Amniotic epithelial cell (primary cell): ENCODE measurements at regions not wholly inside any gene's neighbourhood (a gene's known extent, or its start where the extent isn't known, plus 50 kb on each side); places are given as distances from the start of the nearest gene placed in this dataset.
"Not testable (repeated sequence)": the region's sequence is repeated elsewhere in the genome, so short reads cannot be mapped to it uniquely, and the experiment has no call there.

Source experiments
- DNase-seq: peaks from one replicate; pipeline ENCODE4 v3.0.0-alpha.2; 2010; ENCODE audit warnings: low read depth

DNA sequence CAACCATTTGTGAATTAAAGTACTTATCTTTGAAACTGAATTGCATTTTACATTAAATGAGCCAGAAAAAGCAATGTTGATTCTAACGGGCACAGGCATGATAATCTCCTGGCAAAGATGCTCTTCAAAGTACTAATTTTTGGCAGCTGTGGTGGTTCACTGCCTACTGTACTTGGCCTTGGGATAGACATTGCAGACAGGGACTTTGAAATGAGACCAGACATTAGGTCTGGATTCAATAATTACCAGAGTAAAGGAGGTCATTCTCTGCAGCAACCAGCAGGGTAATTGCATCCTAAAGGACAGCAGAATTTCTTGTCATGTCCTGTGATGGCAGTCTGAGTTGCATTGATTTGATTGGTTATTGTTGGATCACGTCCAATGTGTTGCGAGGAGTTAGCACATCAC lies 986.5 kb downstream of the TDRD15 start:
- DNase-seq: no peak

DNA sequence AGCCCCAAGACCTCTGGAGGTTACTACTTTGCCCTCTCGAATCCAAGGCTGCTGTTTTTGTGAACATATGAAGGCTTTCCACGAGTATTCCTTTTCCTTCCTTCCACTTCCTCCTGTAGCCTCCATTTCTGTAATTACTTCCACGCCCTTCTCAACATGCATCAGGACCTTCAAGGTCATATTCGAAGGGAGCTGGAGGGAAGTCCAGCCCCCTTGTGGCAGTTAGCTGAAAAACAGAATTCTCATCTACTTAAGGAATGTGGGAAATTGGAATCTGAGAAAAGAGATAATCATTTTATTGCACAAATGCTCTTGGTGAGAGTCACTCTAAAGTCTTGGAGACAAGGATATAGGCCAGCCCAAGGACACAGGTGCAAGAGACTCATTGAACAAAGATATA lies 1000.2 kb downstream of the TDRD15 start:
- DNase-seq: no peak

GRCh38 chr2:22126106-22126505 lies 1002.3 kb downstream of the TDRD15 start:
- DNase-seq: no peak

- DNase-seq: no peak
Measured at GRCh38 chr2:22126978-22127377, 1003.2 kb downstream of the TDRD15 start.

GRCh38 chr2:22134421-22134820 lies 1010.7 kb downstream of the TDRD15 start:
- no peak for DNase-seq

DNA sequence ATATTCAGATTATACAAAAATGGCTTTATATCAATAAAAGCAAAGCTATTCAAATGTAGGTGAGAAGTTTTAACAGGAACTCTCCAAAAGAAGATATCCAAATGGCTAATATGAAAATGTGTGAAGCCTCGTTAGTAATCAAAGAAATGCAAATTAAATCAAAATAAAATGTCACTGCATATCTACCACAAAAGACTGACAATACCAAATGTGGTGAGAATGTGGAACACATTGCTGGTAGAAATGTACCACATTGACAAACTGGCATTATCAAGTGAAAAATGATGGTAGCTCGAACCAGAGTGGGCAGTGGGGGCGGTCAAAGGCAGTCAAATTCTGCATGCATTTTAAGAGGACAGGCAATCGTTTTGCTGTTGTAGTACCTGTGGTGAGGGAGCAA lies 1012.7 kb downstream of the TDRD15 start:
- no peak for DNase-seq

GRCh38 chr2:22143840-22144239 lies 1020.1 kb downstream of the TDRD15 start:
- DNase-seq: no peak

- DNase-seq: no peak
Measured at GRCh38 chr2:22153931-22154613, 1030.3 kb downstream of the TDRD15 start.

DNA sequence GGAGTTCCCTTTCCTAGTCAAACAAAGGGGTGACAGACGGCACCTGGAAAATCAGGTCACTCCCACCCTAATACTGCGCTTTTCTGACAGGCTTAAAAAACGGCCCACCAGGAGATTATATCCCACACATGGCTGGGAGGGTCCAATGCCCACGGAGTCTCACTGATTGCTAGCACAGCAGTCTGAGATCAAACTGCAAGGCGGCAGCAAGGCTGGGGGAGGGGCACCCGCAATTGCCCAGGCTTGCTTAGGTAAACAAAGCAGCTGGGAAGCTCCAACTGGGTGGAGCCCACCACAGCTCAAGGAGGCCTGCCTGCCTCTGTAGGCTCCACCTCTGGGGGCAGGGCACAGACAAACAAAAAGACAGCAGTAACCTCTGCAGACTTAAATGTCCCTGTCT lies 1032.9 kb downstream of the TDRD15 start:
- not testable (repeated sequence) for DNase-seq

GRCh38 chr2:22167256-22167655 lies 1043.5 kb downstream of the TDRD15 start:
- no peak for DNase-seq

- DNase-seq: no peak
Measured at GRCh38 chr2:22175003-22175402, 1051.2 kb downstream of the TDRD15 start.

DNA sequence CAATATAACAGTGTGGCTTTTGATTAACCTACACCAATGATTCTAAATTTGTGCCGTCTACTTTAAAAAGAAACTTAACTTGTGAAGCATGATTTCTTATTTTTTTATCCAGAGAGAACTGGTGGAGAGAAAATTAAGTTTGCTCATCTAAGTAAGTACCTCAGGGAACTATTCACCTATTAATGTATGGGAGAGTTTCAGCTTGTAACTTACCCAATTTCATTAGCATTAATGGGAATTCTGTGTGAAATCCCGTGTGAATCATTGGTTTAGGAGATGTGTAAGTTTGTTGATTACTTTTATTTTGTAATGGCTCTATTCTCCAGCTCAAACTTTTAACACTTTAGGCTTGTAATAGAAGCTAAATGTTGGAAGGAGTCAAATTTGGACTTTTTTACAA lies 1061.5 kb downstream of the TDRD15 start:
- no peak for DNase-seq

GRCh38 chr2:22186261-22186828 lies 1062.6 kb downstream of the TDRD15 start:
- DNase-seq: not testable (repeated sequence)

GRCh38 chr2:22189893-22190480 lies 1066.2 kb downstream of the TDRD15 start:
- DNase-seq: no peak

DNA sequence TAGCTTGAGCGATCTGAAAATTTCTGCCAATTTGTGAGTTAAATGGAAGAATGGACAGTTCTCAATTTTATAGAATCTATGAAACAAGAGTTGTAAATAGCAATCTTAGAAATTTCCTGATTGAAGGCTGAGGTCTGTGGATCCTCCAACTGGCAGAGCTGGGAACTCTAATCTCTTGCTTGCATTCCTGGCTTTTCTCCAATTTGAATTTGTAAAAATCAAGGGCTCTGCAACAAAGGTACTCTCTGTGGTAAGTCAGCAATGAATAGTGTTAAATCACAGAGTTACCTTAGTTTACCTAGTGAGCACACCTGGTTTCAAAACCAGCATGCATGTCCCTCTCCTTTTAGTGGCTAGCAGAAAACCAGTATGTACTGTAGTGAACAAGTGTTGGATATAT lies 1070.5 kb downstream of the TDRD15 start:
- no peak for DNase-seq

GRCh38 chr2:22196806-22197205 lies 1073.0 kb downstream of the TDRD15 start:
- DNase-seq: no peak

DNA sequence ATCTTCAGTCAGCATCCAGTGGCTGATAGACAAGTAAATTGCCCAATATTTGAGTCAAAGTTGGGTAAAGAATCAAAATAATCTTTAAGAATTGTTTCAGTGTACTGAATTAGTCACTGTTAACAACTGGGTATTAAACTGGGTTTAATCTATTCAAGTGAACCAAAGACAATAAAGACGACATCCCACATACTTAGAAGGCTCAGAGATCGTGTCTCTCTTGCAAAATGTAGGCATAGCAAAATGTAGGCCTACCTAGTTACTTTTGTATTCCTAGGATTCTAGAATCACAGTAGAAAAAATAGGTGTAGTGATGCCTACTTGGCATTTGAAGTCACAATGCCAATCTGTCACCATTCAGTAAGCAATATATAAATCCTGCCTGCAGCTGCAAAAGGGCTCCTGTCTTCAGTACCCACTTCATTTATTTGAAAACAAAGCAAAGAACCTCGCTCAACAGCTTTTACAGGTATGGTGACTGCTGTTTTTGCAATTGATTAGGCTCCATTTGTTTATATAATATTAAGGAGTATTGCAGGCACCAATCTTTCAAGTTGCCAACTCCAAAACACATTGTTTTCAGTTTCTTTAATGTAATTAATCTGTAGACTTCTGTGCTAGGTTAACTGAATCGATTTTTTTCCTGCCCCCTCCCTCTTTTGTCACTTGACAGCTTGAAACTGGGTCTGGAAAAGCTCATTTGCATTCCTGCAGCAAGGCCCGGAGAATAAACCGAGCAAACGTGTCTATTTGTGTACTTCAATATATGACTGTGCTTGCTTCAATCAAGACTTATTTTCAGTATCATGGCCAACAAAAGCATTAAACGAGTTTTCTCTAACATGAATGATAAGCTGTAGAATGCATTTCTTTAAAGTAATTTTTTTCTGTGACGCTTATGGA lies 1074.9 kb downstream of the TDRD15 start:
- no peak for DNase-seq

GRCh38 chr2:22199994-22200393 lies 1076.2 kb downstream of the TDRD15 start:
- DNase-seq: no peak

DNA sequence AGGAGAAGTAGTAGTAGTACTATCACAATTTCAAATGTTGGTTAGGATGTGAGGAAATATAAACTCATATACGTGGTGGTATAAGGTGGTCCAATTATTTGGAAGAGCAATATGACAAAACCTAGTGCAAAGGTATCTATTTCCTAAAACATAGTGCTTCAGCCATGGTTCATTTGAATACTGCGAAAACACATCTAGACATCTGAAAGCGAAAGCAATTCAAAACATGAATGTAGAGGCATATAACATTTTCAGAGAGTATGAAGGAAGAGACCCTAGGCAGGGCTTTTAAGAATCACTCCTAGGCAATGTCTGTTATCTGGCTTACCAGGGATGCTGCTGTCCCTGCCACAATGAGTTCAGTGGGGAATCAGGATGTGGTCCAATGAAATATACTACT lies 1085.8 kb downstream of the TDRD15 start:
- no peak for DNase-seq

GRCh38 chr2:22213237-22213636 lies 1089.5 kb downstream of the TDRD15 start:
- DNase-seq: no peak

GRCh38 chr2:22215517-22215916 lies 1091.7 kb downstream of the TDRD15 start:
- DNase-seq: no peak

DNA sequence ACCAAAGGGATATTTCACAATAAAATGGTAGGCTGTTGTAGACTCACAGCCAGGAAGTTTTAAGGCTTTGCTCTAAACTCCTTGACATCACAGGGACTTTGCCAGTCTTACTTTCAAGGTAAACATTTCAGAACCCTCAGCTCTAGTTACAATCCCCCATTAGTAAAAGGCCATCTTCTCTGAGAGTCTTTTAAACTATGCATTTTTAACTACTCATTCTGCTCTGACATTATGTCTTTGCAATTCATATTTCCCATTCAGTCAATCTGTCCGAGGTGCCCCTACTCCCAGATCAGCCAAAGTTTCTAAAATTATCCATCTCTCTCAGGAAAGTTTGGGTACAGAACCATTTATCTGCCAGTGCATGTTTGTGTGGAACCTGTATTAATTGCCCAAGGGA lies 1094.1 kb downstream of the TDRD15 start:
- no peak for DNase-seq

GRCh38 chr2:22221006-22221405 lies 1097.2 kb downstream of the TDRD15 start:
- DNase-seq: no peak
